DND-41 (cell line): ENCODE measurements at regions not wholly inside any gene's neighbourhood (a gene's known extent, or its start where the extent isn't known, plus 50 kb on each side); places are given as distances from the start of the nearest gene placed in this dataset.

ENCODE experiments used
- EZH2 ChIP-seq: IDR thresholded peaks from 3 replicates; pipeline ENCODE4 v1.6.1; 2012; ENCODE audit warnings: borderline replicate concordance, low read depth, mild to moderate bottlenecking, moderate library complexity, low read length, inconsistent platforms; ENCODE audit not compliant: severe bottlenecking
- TF ChIP-seq, protein P1 (sequence below): IDR thresholded peaks from 2 replicates; pipeline ENCODE4 v1.5.1; 2012; ENCODE audit warnings: borderline replicate concordance, low read length, moderate library complexity, mild to moderate bottlenecking; ENCODE audit not compliant: poor library complexity, severe bottlenecking; ENCODE audit errors: extremely low read depth

DNA sequence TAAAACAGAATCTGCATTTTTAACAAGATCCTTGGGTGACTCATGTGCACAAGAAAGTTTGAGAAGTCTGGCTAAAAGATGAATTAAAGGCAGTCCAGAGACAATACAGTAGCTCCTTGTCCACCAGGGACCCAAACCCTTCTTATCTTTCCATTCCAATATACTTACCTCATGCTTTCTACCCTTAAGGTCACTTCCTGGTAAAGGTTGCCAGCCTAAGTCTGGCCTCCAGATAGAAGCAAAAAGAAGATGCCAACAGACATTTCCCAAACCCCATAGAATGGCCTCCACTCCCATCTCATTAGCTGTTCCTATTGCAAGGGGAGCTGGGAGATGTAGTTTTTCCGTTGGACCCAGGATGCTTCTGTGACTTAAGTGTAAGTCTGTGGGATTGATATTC, 101.4 kb upstream of the XYLT1 start:
- TF ChIP-seq, protein P1, sequence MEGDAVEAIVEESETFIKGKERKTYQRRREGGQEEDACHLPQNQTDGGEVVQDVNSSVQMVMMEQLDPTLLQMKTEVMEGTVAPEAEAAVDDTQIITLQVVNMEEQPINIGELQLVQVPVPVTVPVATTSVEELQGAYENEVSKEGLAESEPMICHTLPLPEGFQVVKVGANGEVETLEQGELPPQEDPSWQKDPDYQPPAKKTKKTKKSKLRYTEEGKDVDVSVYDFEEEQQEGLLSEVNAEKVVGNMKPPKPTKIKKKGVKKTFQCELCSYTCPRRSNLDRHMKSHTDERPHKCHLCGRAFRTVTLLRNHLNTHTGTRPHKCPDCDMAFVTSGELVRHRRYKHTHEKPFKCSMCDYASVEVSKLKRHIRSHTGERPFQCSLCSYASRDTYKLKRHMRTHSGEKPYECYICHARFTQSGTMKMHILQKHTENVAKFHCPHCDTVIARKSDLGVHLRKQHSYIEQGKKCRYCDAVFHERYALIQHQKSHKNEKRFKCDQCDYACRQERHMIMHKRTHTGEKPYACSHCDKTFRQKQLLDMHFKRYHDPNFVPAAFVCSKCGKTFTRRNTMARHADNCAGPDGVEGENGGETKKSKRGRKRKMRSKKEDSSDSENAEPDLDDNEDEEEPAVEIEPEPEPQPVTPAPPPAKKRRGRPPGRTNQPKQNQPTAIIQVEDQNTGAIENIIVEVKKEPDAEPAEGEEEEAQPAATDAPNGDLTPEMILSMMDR: no peak
- no peak for TF ChIP-seq EZH2
